ENCODE measurements at regions not wholly inside any gene's neighbourhood (a gene's known extent, or its start where the extent isn't known, plus 50 kb on each side); places are given as distances from the start of the nearest gene placed in this dataset.

- FAIRE-seq (peak; percentile 12), DNase-seq (ENCODE audit: low read depth, low spot score) (peak; percentile 65)
- Histone ChIP-seq H4K20me1 (replicated peaks; ENCODE audit: control insufficient read depth, extremely low read depth, insufficient read depth, low read length) (no peaks in the 10 kb centered on the region), H2AFZ (ENCODE audit: low read depth, low read length) (no peak overlapping the region), H3K4me2 (ENCODE audit: insufficient read depth, low read length) (no peak overlapping the region), H3K9me3 (replicated peaks; ENCODE audit: control insufficient read depth, insufficient read depth, low read length) (no peaks in the 10 kb centered on the region), H3K27ac (ENCODE audit: insufficient read depth, low read depth, low read length) (no peak overlapping the region), H3K9me1 (replicated peaks; ENCODE audit: control insufficient read depth, extremely low read depth, insufficient read depth, low read length) (no peaks in the 10 kb centered on the region), H3K4me1 (ENCODE audit: control insufficient read depth, extremely low read depth, insufficient read depth, low read length) (no peaks in the 10 kb centered on the region), H3K4me3 (replicated peaks in 1 of 3; ENCODE audit: insufficient read depth in 1 of 3, low read depth in 1 of 3, low read length in 3 of 3) (no peak overlapping the region), H3K79me2 (ENCODE audit: control insufficient read depth, insufficient read depth, low read length) (no peaks in the 10 kb centered on the region), H3K36me3 (ENCODE audit: control insufficient read depth in 2 of 2, extremely low read depth in 1 of 2, insufficient read depth in 2 of 2, low read length in 2 of 2) (no peaks in the 10 kb centered on the region), H3K27me3 (ENCODE audit: control insufficient read depth in 2 of 2, insufficient read depth in 2 of 2, low read length in 2 of 2) (no peaks in the 10 kb centered on the region), H3K9ac (replicated peaks; ENCODE audit: extremely low read depth, insufficient read depth, low read length) (no peak overlapping the region)
- dilution Hi-C loops (cut with MboI; ENCODE audit: extremely low pct_ligation_motif_present, low sequenced_read_pairs) (no loop called here), intact Hi-C loops (cut with micrococcal nuclease) (no loop called here)
- BruUV-seq (replicated peaks) = no TSS peak
- CTCF ChIA-PET = interaction anchor here (1.1 kb wide), 1 partner anchor 17 kb away, joined by 3 read pairs; no protein-coding TSS in a partner anchor
- TF ChIP-seq GATA2 (IDR thresholded peaks at IDR 0.05; ENCODE audit: insufficient read depth, insufficient read length, low read depth, low read length) (no peak), JUN (IDR thresholded peaks at IDR 0.05; ENCODE audit: borderline replicate concordance, insufficient read depth, insufficient read length, low read depth) (no peak), MYC (IDR thresholded peaks at IDR 0.05; ENCODE audit: low read depth, low read length) (no peak), POLR2AphosphoS5 (IDR thresholded peaks at IDR 0.05; ENCODE audit: insufficient read depth, low read depth, low read length) (no peak), POLR2A (IDR thresholded peaks at IDR 0.05; ENCODE audit: low read depth, low read length) (no peak), EZH2 (IDR thresholded peaks at IDR 0.05; ENCODE audit: borderline replicate concordance, low read depth, low read length, severe bottlenecking) (no peak), CTCF (IDR thresholded peaks at IDR 0.05; ENCODE audit: extremely low read depth in 1 of 2, insufficient read depth in 1 of 2, low read depth in 1 of 2, low read length in 2 of 2) (no peak)
- POLR2A ChIA-PET = no interaction called here
These were observed 654.9 kb upstream of the TBL1XR1 start for GRCh38 chr3:177852001-177852807.
